ENCODE measurements at regions not wholly inside any gene's neighbourhood (a gene's known extent, or its start where the extent isn't known, plus 50 kb on each side); places are given as distances from the start of the nearest gene placed in this dataset.

- no peak overlapping the region; the same call in 1 of the 2 replicates for H3K27ac Mint-ChIP-seq
- no peak for TF ChIP-seq CTCF (IDR thresholded peaks at IDR 0.05)
- peak; percentile 43 for DNase-seq
- 0 out of 2 replicates have a peak, but pooled peaks cover 2% of the 10 kb centered on the region for H3K27me3 Mint-ChIP-seq (ENCODE audit: insufficient read depth)
- H3K4me1 Mint-ChIP-seq (ENCODE audit: low read depth): peaks cover 16% of the 10 kb centered on the region
- H3K4me3 Mint-ChIP-seq: no peak overlapping the region
- no peaks in the 10 kb centered on the region for H3K36me3 Mint-ChIP-seq (ENCODE audit: low read depth)
- H3K9me3 Mint-ChIP-seq: no peaks in the 10 kb centered on the region
These were observed 221.9 kb upstream of the LRIG1 start for GRCh38 chr3:66722675-66723074.

DNA sequence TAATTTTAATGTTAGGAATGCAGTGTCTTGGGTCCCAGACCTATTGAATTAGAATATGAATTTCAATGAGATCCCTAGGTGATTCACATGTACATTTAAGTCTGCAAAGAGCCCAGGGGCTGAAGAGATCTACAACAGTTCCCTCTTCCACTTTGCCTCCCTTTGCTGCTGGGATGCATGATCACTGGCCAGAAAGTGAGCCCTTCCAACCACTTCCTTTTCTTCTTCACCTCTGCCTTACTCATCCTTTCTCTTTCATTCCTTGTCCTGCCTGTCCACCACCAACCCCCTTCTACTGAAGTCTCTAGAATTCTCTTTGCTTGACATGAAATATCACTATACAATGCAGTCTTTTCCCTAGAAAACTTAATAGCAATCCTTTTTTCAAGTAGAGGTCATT, 222.4 kb upstream of the LRIG1 start:
- no peaks in the 10 kb centered on the region for H3K36me3 Mint-ChIP-seq (ENCODE audit: low read depth)
- H3K9me3 Mint-ChIP-seq: no peaks in the 10 kb centered on the region
- 0 out of 2 replicates have a peak, but pooled peaks cover 2% of the 10 kb centered on the region for H3K27me3 Mint-ChIP-seq (ENCODE audit: insufficient read depth)
- TF ChIP-seq CTCF (IDR thresholded peaks at IDR 0.05): no peak
- no peak overlapping the region for H3K4me3 Mint-ChIP-seq
- peaks cover 16% of the 10 kb centered on the region for H3K4me1 Mint-ChIP-seq (ENCODE audit: low read depth)
- no peak overlapping the region for H3K27ac Mint-ChIP-seq
- no peak for DNase-seq

DNA sequence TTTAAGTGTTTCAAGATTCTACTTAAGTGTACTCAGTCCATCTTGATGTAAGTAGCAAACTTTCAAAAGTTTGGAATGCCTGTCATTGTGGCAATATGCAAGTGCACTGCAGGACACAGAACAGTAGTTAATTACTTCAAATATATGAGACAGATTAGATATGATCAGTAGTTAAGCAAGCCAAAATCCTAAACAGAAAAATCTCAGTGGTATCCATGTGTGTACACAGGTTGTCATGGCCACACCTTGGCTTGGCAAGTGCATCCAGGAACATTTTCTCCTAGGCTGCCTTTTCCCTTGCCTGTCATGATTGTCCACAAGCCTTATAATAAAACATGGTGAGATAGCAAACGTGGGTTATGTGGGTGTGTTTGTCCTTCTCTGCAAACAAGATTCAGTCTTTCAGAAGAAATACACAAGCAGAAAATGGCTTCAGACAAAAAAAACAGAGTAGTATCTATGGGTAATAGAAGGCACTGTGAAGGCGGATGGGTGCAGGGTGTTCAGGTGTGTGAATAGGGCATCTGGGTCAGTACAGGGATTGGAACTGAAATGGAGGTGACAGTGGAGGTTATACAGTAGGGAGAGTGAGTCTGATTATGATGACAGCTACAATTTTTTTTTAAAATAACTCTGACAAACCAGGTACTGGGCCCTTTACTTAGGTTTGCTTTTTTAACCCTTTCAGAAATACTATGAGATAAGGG, 229.0 kb upstream of the LRIG1 start:
- no peak overlapping the region for H3K4me3 Mint-ChIP-seq
- DNase-seq: no peak
- no peaks in the 10 kb centered on the region for H3K36me3 Mint-ChIP-seq (ENCODE audit: low read depth)
- H3K4me1 Mint-ChIP-seq (ENCODE audit: low read depth): no peaks in the 10 kb centered on the region
- no peak for TF ChIP-seq CTCF (IDR thresholded peaks at IDR 0.05)
- no peaks in the 10 kb centered on the region for H3K9me3 Mint-ChIP-seq
- peaks cover 6% of the 10 kb centered on the region; the same call in 1 of the 2 replicates for H3K27me3 Mint-ChIP-seq (ENCODE audit: insufficient read depth)
- no peak overlapping the region for H3K27ac Mint-ChIP-seq

DNA sequence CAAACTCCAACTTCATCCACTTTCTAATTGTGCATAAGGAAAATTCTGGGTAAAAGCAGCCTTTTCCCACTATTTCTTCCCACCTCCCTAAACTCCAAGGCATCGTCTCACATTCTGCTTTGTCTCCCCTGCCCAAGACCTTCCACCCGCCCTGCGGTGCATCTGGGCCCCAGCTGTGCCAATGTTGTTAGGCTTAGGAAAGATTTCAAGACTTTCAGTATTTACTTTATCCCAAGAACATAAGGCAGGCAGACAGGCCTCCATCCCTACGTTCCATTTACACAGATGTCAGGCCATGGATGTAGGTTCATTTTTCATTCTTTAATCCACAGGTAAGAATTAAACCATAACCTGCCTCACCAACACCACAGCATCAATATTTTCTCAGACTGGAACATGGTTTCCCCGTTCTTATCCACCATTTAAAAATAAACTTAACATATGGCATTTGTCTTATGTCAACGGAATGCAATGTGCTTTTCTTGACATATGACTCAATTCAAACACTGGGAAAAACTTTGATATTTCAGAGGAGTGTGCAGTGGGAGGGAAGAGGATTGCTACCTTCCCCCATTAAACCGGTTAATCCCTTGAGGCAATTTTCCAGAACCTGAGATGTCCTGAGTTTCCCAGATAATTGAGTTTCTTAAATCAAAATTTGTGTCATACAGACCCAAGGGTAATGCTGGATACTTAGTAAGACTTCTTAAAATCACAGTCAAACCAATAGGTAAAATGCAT, 238.0 kb upstream of the LRIG1 start:
- TF ChIP-seq CTCF (IDR thresholded peaks at IDR 0.05): no peak
- Mint-ChIP-seq H3K4me3 (no peak overlapping the region), H3K27ac (no peak overlapping the region)

GRCh38 chr3:66740260-66740659, 239.4 kb upstream of the LRIG1 start:
- H3K9me3 Mint-ChIP-seq: no peaks in the 10 kb centered on the region
- no peak overlapping the region for H3K4me3 Mint-ChIP-seq
- H3K27me3 Mint-ChIP-seq (ENCODE audit: insufficient read depth): peaks cover 5% of the 10 kb centered on the region
- no peak for TF ChIP-seq CTCF (IDR thresholded peaks at IDR 0.05)
- H3K4me1 Mint-ChIP-seq (ENCODE audit: low read depth): peaks cover 12% of the 10 kb centered on the region; the same call in 1 of the 2 replicates
- no peak for DNase-seq
- no peak overlapping the region for H3K27ac Mint-ChIP-seq
- H3K36me3 Mint-ChIP-seq (ENCODE audit: low read depth): no peaks in the 10 kb centered on the region

More for the DNA sequence above, 238.0 kb upstream of the LRIG1 start:
- H3K4me1 Mint-ChIP-seq (ENCODE audit: low read depth): peaks cover 12% of the 10 kb centered on the region; the same call in 1 of the 2 replicates
- peaks cover 5% of the 10 kb centered on the region for H3K27me3 Mint-ChIP-seq (ENCODE audit: insufficient read depth)
- H3K36me3 Mint-ChIP-seq (ENCODE audit: low read depth): no peaks in the 10 kb centered on the region
- no peaks in the 10 kb centered on the region for H3K9me3 Mint-ChIP-seq
- no peak for DNase-seq
